SK-N-DZ (cell line): ENCODE measurements at regions not wholly inside any gene's neighbourhood (a gene's known extent, or its start where the extent isn't known, plus 50 kb on each side); places are given as distances from the start of the nearest gene placed in this dataset.
"Not testable (repeated sequence)": the region's sequence is repeated elsewhere in the genome, so short reads cannot be mapped to it uniquely, and the experiment has no call there.

Source experiments
- DNase-seq: peaks from one replicate; pipeline ENCODE4 v3.0.0-alpha.2; 2015; ENCODE audit warnings: low spot score

GRCh38 chr5:72692651-72693442 is 123.6 kb upstream of the TNPO1 start:
- peak; percentile 99 for DNase-seq

- peak; percentile 71 for DNase-seq
These were observed 124.2 kb upstream of the TNPO1 start for GRCh38 chr5:72692231-72692637.

- no peak for DNase-seq
These were observed 124.7 kb upstream of the TNPO1 start for GRCh38 chr5:72691751-72692150.

- DNase-seq: no peak
These were observed 127.5 kb upstream of the TNPO1 start for GRCh38 chr5:72688916-72689315.

GRCh38 chr5:72687288-72687687 is 129.2 kb upstream of the TNPO1 start:
- DNase-seq: no peak

GRCh38 chr5:72682561-72682960 is 133.9 kb upstream of the TNPO1 start:
- no peak for DNase-seq

GRCh38 chr5:72681781-72682180 is 134.7 kb upstream of the TNPO1 start:
- no peak for DNase-seq

GRCh38 chr5:72677447-72677846 is 139.0 kb upstream of the TNPO1 start:
- no peak for DNase-seq

GRCh38 chr5:72676831-72677230 is 139.6 kb upstream of the TNPO1 start:
- not testable (repeated sequence) for DNase-seq

- DNase-seq: no peak
These were observed 142.8 kb upstream of the TNPO1 start for GRCh38 chr5:72673623-72674022.

- DNase-seq: no peak
These were observed 143.3 kb upstream of the TNPO1 start for GRCh38 chr5:72673180-72673579.

- DNase-seq: no peak
These were observed 148.8 kb upstream of the TNPO1 start for GRCh38 chr5:72667708-72668107.

GRCh38 chr5:72662936-72663335 is 153.5 kb upstream of the TNPO1 start:
- no peak for DNase-seq

GRCh38 chr5:72662305-72662704 is 154.2 kb upstream of the TNPO1 start:
- no peak for DNase-seq

GRCh38 chr5:72661405-72661804 is 154.2 kb upstream of the ZNF366 start:
- no peak for DNase-seq

- no peak for DNase-seq
These were observed 152.5 kb upstream of the ZNF366 start for GRCh38 chr5:72659726-72660125.

GRCh38 chr5:72658761-72659540 is 151.7 kb upstream of the ZNF366 start:
- DNase-seq: no peak

- DNase-seq: no peak
These were observed 151.0 kb upstream of the ZNF366 start for GRCh38 chr5:72658161-72658560.

- DNase-seq: no peak
These were observed 149.7 kb upstream of the ZNF366 start for GRCh38 chr5:72656756-72657513.

- DNase-seq: no peak
These were observed 149.1 kb upstream of the ZNF366 start for GRCh38 chr5:72656331-72656730.

- DNase-seq: peak; percentile 44
These were observed 147.0 kb upstream of the ZNF366 start for GRCh38 chr5:72654231-72654630.

GRCh38 chr5:72653586-72653985 is 146.4 kb upstream of the ZNF366 start:
- DNase-seq: peak; percentile 71
